ENCODE measurements at regions not wholly inside any gene's neighbourhood (a gene's known extent, or its start where the extent isn't known, plus 50 kb on each side); places are given as distances from the start of the nearest gene placed in this dataset.

- no peak for DNase-seq (ENCODE audit: low read depth in 2 of 2, low spot score in 1 of 2)
These were observed 156.6 kb upstream of the OPRM1 start for GRCh38 chr6:153882411-153882810.

DNA sequence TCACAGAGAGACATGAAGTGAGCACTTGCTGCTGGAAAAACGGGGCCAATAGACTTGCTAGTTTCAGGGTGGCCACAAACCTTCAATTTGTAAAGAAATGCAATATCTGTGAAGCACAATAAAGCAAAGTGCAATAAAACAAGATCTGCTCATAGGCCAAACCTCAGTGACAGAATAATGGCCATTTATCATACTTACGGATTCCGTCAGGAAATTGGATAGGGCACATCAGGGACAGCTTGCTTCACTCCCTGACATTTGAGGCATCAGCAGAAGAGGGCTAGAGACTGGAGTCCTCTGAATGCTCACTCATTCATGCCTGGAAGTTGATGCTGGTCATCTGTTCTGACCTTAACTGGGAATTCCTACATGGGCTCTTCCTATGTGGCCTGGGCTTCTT, 165.5 kb upstream of the OPRM1 start:
- no peak for DNase-seq (ENCODE audit: low read depth in 2 of 2, low spot score in 1 of 2)

DNA sequence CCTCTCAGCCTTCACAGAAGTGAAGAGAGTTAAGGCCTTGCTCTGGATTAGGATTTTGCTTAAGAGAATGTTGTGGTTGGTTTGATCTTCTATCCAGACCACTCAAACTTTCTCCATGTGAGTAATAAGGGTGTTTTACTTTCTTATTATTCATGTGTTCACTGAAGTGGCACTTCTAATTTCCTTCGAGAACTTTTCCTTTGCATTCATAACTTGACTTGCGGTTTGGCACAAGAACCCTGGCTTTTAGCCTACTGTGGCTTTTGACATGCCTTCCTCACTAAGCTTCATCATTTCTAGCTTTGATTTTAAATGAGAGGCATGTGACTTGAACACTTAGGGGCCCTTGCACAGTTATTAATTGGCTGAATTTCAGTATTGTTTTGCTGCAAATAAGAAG, 166.1 kb upstream of the OPRM1 start:
- no peak for DNase-seq (ENCODE audit: low read depth in 2 of 2, low spot score in 1 of 2)

DNA sequence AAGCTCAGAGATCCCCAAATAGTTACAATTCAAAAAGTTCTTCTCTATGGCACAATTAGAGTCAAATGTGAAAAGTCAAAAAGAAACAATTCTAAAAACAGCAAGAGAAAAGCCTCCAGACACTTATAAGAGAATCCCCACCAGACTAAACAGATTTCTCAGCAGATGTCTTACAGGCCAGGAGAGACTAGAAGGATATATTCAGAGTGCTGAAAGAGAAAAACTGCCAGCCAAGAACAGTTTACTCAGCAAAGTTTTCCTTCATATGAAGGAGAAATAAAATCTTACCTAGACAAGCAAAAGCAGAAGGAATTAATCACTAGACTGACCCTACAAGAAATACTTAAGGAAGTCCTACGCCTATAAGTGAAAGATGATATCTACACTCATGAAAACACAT, 176.1 kb upstream of the OPRM1 start:
- no peak for DNase-seq (ENCODE audit: low read depth in 2 of 2, low spot score in 1 of 2)

- no peak for DNase-seq (ENCODE audit: low read depth in 2 of 2, low spot score in 1 of 2)
These were observed 176.9 kb upstream of the OPRM1 start for GRCh38 chr6:153862139-153862538.

- no peak for DNase-seq (ENCODE audit: low read depth in 2 of 2, low spot score in 1 of 2)
These were observed 180.5 kb upstream of the OPRM1 start for GRCh38 chr6:153858529-153858928.

DNA sequence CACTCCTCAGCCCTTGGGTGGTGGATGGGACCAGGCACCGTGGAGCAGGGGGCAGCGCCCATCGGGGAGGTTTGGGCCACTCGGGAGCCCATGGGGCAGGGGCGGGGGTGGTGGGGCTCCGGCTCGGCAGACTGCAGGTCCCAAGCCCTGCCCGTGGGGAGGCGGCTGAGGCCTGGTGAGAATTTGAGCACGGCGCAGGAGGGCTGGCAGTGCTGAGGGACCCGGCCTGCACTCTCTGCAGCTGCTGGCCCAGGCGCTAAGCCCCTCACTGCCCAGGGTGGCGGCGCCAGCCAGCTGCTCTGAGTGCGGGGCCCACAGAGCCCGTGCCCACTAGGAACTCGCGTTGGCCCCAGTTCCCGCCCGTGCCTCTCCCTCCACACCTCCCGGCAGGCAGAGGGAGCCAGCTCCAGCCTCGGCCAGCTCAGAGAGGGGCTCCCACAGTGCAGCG, 182.1 kb upstream of the OPRM1 start:
- no peak for DNase-seq (ENCODE audit: low read depth in 2 of 2, low spot score in 1 of 2)

DNA sequence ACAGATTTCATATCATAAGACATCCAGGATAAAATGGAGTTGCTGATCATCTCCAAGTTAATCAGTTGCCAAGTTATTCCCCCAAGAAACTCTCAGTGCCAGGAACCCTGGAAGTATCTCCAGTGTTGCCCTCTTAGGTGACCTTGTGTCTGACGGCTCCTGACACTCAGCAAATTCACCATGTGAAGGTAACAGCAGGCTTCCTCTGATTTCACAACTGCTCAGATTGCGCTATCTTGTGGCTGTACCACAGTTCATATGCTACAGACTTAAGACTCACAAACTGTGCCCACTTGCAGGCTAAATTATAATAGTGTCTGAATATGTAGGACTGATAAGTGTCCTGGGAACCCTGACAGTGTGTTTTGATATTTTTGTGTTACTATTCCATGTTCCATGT, 186.6 kb upstream of the OPRM1 start:
- DNase-seq (ENCODE audit: low read depth in 2 of 2, low spot score in 1 of 2), result no peak

GRCh38 chr6:153852034-153852433, 187.0 kb upstream of the OPRM1 start:
- DNase-seq (ENCODE audit: low read depth in 2 of 2, low spot score in 1 of 2), result no peak

DNA sequence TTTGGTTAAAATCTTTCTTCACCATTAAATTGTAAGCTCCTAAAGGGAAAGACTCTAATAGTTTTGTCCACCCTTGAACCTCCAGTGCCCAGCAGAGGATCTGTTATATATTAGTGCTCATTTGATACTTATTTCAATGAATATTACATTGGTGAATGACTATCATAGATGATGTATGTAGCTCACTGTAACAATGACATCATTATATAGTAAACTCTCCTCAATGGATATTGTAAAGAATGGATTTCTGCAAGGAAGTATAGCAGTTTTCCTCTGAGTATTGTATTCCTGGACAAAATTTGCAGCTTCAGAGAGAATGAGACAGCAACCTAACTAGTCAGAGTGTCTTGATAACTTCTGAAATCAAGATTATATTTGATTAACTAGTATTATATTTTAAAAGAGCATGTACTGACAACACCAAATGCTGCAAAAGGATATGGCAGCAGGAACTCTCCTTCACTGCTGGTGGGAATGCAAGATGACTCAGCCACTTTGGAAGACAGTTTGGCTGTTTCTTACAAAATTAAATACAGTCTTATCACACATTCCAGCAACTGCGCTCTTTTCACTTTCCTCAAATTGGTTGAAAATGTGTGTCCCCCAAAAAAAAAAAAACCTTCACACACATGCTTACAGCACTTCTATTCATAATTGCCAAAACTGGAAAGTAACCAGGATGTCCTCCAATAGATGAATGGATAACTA, 189.8 kb upstream of the OPRM1 start:
- DNase-seq (ENCODE audit: low read depth in 2 of 2, low spot score in 1 of 2), result no peak

DNA sequence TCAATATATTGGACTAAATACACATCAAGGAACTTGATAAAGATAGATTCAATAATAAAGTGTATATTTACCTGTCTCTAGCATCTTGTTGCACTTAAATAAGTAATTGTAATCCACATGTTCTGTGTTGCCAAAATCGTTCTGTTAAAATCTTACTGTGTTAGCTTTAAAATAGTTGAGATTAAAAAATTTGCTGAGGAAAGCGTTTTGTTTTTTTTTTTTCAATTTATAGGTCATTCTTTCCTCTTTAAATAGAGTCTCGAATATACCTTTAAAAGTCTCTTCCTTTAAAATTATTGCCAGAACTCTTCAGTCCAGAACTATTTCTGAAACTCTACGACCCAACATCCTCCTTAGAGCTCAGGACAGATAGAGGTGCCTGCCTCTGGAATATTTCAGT, 195.6 kb upstream of the OPRM1 start:
- DNase-seq (ENCODE audit: low read depth in 2 of 2, low spot score in 1 of 2), result no peak

GRCh38 chr6:153842491-153842890, 196.5 kb upstream of the OPRM1 start:
- DNase-seq (ENCODE audit: low read depth in 2 of 2, low spot score in 1 of 2), result no peak

GRCh38 chr6:153840039-153840850, 198.8 kb upstream of the OPRM1 start:
- DNase-seq (ENCODE audit: low read depth in 2 of 2, low spot score in 1 of 2), result no peak

GRCh38 chr6:153832543-153832942, 206.5 kb upstream of the OPRM1 start:
- DNase-seq (ENCODE audit: low read depth in 2 of 2, low spot score in 1 of 2), result no peak

DNA sequence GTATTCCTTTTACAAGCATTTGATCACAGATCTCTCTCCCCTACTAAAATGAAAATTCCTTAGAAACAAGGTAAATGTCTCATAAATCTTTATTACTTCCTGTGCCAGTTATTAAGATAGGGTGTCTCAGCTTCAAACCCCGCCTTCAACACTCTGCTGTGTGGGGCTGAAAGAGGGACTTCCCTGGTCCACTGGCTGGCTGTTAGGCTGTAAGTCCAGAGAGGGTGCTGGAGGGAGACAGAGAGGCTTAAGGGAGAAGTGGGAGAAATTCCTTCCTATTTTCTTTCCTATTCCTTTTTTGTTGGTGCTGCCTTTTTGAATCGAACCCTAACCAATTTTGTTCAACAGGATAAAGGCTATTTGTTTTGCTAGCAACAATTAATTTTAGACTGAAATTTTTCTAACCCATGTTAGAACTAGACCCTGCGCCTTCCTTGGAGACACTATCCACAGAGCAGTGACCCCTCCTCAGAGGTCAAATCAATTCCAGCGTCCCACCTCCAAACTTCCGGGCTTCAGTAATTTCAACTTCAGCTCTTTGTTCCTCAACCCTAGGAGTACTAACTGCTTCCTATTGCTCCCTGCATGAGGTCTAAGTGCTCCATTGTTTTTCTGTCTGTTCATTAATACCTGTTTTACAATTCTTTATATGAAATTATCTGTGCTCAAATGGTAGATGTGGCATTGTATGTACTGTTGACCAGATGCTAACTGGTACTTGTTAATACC, 207.5 kb upstream of the OPRM1 start:
- no peak for DNase-seq (ENCODE audit: low read depth in 2 of 2, low spot score in 1 of 2)

DNA sequence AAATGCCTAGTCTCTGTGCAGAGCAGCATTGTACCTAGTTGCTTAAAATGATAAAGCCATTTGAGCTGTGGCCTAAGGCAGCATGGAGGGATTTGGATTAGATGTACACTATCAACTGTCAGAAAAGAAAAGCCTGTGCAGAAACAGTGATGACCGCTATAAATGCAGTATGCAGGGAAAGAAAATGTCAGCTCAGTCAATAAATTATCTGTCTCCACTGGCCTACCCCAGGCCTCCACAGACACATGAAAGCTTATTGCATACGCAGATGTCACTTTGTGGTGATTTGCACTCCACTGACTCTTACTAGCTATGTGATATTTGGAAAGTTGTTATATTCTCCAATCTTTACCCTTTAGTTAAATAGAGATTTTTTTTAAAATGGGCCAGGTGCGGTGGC, 221.9 kb upstream of the OPRM1 start:
- no peak for DNase-seq (ENCODE audit: low read depth in 2 of 2, low spot score in 1 of 2)

GRCh38 chr6:153816366-153816765, 222.7 kb upstream of the OPRM1 start:
- no peak for DNase-seq (ENCODE audit: low read depth in 2 of 2, low spot score in 1 of 2)

DNA sequence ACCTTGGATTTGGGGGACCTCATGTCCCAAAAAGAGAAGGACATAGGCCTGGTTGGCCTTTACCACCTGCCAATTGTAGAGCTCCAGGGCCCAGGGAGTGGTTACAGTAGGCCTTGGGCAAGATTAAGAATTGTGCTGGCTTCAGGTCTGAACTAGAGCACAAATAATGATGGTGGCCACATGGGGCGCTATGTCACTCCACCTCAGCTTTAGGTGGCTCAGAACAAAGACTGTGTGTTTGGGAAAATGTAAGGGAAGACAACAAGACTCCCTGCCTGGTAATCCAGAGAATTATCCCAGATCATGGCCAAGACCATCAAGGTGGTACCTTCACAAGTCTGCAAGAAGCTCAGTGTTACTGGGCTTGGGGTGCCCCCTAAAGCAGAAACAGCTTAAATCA, 224.9 kb upstream of the OPRM1 start:
- no peak for DNase-seq (ENCODE audit: low read depth in 2 of 2, low spot score in 1 of 2)

DNA sequence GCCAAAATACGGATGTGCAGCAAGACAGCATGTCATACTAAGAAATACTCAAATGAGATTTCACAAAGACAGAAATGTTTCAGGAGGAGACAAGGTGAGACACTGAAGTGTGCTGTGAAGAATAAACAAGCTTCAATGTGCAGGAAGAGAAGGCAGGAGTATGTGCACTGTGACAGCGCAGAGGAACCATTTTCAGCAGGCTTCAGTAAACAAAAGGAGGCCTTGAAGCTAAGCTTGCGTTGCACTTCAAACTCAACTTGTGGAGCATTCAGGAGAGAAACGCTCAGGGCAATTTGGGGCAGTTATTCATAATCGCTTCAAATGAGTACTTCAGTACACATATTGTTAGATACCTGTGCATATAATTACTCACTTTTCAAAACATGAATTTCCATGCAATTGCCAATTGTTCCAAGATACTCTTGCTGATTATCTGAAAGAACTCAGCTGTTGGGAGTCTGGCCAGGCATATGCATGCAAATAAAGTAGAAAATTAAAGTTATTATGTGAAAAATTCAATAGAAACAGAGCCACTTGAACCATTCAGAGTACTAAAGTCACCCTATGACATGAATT, 234.2 kb upstream of the OPRM1 start:
- no peak for DNase-seq (ENCODE audit: low read depth in 2 of 2, low spot score in 1 of 2)

GRCh38 chr6:153801917-153802316, 237.1 kb upstream of the OPRM1 start:
- DNase-seq (ENCODE audit: low read depth in 2 of 2, low spot score in 1 of 2), result no peak

- no peak for DNase-seq (ENCODE audit: low read depth in 2 of 2, low spot score in 1 of 2)
These were observed 238.4 kb upstream of the OPRM1 start for GRCh38 chr6:153800580-153801188.

All from stimulated activated CD8-positive, alpha-beta memory T cell treated with anti-CD3 and anti-CD28 coated beads, Interleukin-4, amount 100 ng/mL, for 1 hour (primary cell).